ENCODE measurements at regions not wholly inside any gene's neighbourhood (a gene's known extent, or its start where the extent isn't known, plus 50 kb on each side); places are given as distances from the start of the nearest gene placed in this dataset.

DNA sequence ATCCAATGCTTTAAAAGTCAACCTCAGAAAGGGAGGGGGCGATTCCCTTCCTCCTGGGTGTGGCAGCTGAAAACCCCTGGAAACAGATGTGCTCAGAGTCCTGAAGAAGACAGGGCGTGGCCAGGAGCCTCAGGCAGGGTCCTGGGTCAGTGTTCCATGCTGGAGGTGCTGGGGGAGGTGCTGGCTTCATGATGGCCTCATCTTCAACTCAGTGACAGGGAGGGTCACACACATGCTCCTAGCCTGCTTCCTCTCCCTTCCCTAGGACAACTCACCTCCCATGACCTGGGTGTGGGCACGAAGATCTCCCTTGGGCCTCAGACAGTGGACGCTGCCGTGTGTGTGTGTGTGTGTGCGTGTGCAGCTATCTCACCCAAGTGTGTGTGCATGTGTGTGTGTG lies 245.6 kb upstream of the B3GAT1 start:
- TF ChIP-seq, protein P1, sequence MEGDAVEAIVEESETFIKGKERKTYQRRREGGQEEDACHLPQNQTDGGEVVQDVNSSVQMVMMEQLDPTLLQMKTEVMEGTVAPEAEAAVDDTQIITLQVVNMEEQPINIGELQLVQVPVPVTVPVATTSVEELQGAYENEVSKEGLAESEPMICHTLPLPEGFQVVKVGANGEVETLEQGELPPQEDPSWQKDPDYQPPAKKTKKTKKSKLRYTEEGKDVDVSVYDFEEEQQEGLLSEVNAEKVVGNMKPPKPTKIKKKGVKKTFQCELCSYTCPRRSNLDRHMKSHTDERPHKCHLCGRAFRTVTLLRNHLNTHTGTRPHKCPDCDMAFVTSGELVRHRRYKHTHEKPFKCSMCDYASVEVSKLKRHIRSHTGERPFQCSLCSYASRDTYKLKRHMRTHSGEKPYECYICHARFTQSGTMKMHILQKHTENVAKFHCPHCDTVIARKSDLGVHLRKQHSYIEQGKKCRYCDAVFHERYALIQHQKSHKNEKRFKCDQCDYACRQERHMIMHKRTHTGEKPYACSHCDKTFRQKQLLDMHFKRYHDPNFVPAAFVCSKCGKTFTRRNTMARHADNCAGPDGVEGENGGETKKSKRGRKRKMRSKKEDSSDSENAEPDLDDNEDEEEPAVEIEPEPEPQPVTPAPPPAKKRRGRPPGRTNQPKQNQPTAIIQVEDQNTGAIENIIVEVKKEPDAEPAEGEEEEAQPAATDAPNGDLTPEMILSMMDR (conservative IDR thresholded peaks at IDR 0.05; ENCODE audit: low read length), result no peak
- no peak for TF ChIP-seq EZH2phosphoT487 (IDR thresholded peaks at IDR 0.05; ENCODE audit: borderline replicate concordance)

Measured in Loucy (cell line).